PC-3 (cell line): ENCODE measurements at regions not wholly inside any gene's neighbourhood (a gene's known extent, or its start where the extent isn't known, plus 50 kb on each side); places are given as distances from the start of the nearest gene placed in this dataset.

Experiments
- ATAC-seq: fragments of 200-7000 bp; cut with Tn5 transposase; 2 replicates; pipeline ENCODE4 v1.9.1; 2020; ENCODE audit warnings: mild to moderate bottlenecking, moderate library complexity
- BruUV-seq: library from RNA; stranded (reverse); fragments of 400-500 nt; replicated peaks from 2 replicates; lab custom pipeline; 2021; lab: Mats Ljungman, UMichigan
- CTCF ChIA-PET: fragments of 300-600 bp; sonication (Branson Sonifier 250); formaldehyde crosslinking; loops from one replicate; lab custom pipeline; 2022; ENCODE audit warnings: antibody characterized with exemption; lab: Charles Lee
- POLR2A ChIA-PET: fragments of 300-600 bp; sonication (Branson Sonifier 250); formaldehyde crosslinking; loops from one replicate; lab custom pipeline; 2022; ENCODE audit warnings: antibody characterized with exemption; ENCODE audit not compliant: unreplicated experiment; lab: Charles Lee
- DNase-seq: peaks from one replicate; pipeline ENCODE4 v3.0.0-alpha.2; 2015
- H2AFZ ChIP-seq: fragments of 300-600 bp; sonication (generic); 2 replicates; pipeline ENCODE4 v1.6.0; 2016; ENCODE audit warnings: antibody characterized with exemption, low read length
- H3F3A ChIP-seq: fragments of 300-600 bp; sonication (generic); one replicate; pipeline ENCODE4 v1.6.0; 2017; ENCODE audit warnings: antibody characterized with exemption, low read length, control low read depth, mild to moderate bottlenecking; ENCODE audit not compliant: unreplicated experiment
- H3K27ac ChIP-seq: fragments of 300-600 bp; sonication (generic); 2 replicates; pipeline ENCODE4 v1.5.1; 2016; ENCODE audit warnings: mild to moderate bottlenecking, low read length
- H3K27me3 ChIP-seq: fragments of 300-600 bp; sonication (generic); 2 replicates; pipeline ENCODE4 v1.6.1; 2016; ENCODE audit warnings: low read length, mixed read lengths
- H3K36me3 ChIP-seq: fragments of 300-600 bp; sonication (generic); 2 replicates; pipeline ENCODE4 v1.6.1; 2016; ENCODE audit warnings: low read depth, mixed run types, low read length, mixed read lengths
- H3K4me1 ChIP-seq: fragments of 300-600 bp; sonication (generic); 2 replicates; pipeline ENCODE4 v1.5.1; 2016; ENCODE audit warnings: low read length; ENCODE audit not compliant: insufficient read depth
- H3K4me2 ChIP-seq: fragments of 300-600 bp; sonication (generic); 2 replicates; pipeline ENCODE4 v1.6.0; 2016; ENCODE audit warnings: low read length
- H3K4me3 ChIP-seq: fragments of 300-600 bp; sonication (generic); 2 replicates; pipeline ENCODE4 v1.5.1; 2016; ENCODE audit warnings: mild to moderate bottlenecking, low read length, mixed read lengths
- H3K79me2 ChIP-seq: fragments of 300-600 bp; sonication (generic); 2 replicates; pipeline ENCODE4 v1.6.1; 2017; ENCODE audit warnings: low read length, mixed read lengths
- H3K9ac ChIP-seq: fragments of 300-600 bp; sonication (generic); 2 replicates; pipeline ENCODE4 v1.6.0; 2016; ENCODE audit warnings: mild to moderate bottlenecking, low read length
- H3K9me2 ChIP-seq: fragments of 300-600 bp; sonication (generic); replicated peaks from 2 replicates; pipeline ENCODE4 v1.6.1; 2016; ENCODE audit warnings: mixed run types, low read length, mixed read lengths
- H3K9me3 ChIP-seq: fragments of 300-600 bp; sonication (generic); 2 replicates; pipeline ENCODE4 v1.6.1; 2016; ENCODE audit warnings: low read length, mixed read lengths
- H4K20me1 ChIP-seq: fragments of 300-600 bp; sonication (generic); 2 replicates; pipeline ENCODE4 v1.6.1; 2016; ENCODE audit warnings: low read length, mixed read lengths
- CTCF ChIP-seq: fragments of 300-600 bp; sonication (generic); conservative IDR thresholded peaks from 2 replicates; pipeline ENCODE4 v1.5.1; 2017; ENCODE audit warnings: antibody characterized with exemption, low read depth, mild to moderate bottlenecking, low read length
- EZH2 ChIP-seq: fragments of 300-600 bp; sonication (generic); IDR thresholded peaks from one replicate; pipeline ENCODE4 v1.6.1; 2017; ENCODE audit warnings: antibody characterized with exemption, mild to moderate bottlenecking, low read length; ENCODE audit not compliant: unreplicated experiment
- EZH2phosphoT487 ChIP-seq: fragments of 300-600 bp; sonication (generic); IDR thresholded peaks from 2 replicates; pipeline ENCODE4 v1.6.1; 2018; ENCODE audit warnings: mild to moderate bottlenecking, antibody characterized with exemption, low read length, borderline replicate concordance
- intact Hi-C: fragments of 100-400 bp; cut with micrococcal nuclease; formaldehyde crosslinking; loops from 2 replicates; pipeline ENCODE4 v1.9.0; 2023

GRCh38 chr12:67833602-67834001, 155.6 kb upstream of the IFNG-AS1 start:
- Histone ChIP-seq H3K27me3 (no peaks in the 10 kb centered on the region), H3K36me3 (no peaks in the 10 kb centered on the region), H4K20me1 (no peaks in the 10 kb centered on the region), H3K9me2 (no peaks in the 10 kb centered on the region), H3K27ac (no peak overlapping the region), H3K4me1 (peaks cover under 1% of the 10 kb centered on the region), H3K4me2 (no peak overlapping the region), H3K79me2 (no peaks in the 10 kb centered on the region), H3F3A (no peaks in the 10 kb centered on the region), H3K4me3 (no peak overlapping the region), H3K9ac (no peak overlapping the region), H2AFZ (no peak overlapping the region), H3K9me3 (0 out of 2 replicates have a peak, but pooled peaks cover under 1% of the 10 kb centered on the region)
- CTCF ChIA-PET, result no interaction called here
- ATAC-seq (no peak), DNase-seq (no peak)
- intact Hi-C loops, result no loop called here
- TF ChIP-seq EZH2 (no peak), EZH2phosphoT487 (no peak), CTCF (no peak)
- no TSS peak for BruUV-seq
- POLR2A ChIA-PET, result no interaction called here

DNA sequence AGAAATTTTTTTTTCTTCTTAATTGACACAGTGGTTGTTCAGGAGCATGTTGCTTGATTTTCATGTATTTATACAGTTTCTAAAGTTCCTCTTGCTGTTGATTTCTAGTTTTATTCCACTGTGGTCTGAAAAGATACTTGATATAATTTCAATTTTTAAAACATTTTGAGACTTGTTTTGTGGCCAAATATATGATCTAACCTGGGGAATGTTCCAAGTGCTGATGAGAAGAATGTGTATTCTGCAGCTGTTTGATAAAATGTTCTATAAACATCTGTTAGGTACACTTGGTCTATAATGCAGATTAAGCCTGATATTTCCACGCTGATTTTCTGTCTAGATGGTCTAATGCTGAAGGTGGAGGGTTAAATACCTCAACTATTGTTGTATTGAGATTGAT, 151.4 kb upstream of the IFNG-AS1 start:
- H3K9me2 ChIP-seq, result no peaks in the 10 kb centered on the region
- BruUV-seq, result no TSS peak
- no peak overlapping the region for H3K4me2 ChIP-seq
- no peaks in the 10 kb centered on the region for H3K4me1 ChIP-seq
- CTCF ChIA-PET, result no interaction called here
- H3K36me3 ChIP-seq, result no peaks in the 10 kb centered on the region
- H3K9ac ChIP-seq, result no peak overlapping the region
- no peak overlapping the region for H2AFZ ChIP-seq
- no peaks in the 10 kb centered on the region for H4K20me1 ChIP-seq
- ATAC-seq (no peak), DNase-seq (no peak)
- 0 out of 2 replicates have a peak, but pooled peaks cover 3% of the 10 kb centered on the region for H3K9me3 ChIP-seq
- intact Hi-C loops, result no loop called here
- H3F3A ChIP-seq, result no peaks in the 10 kb centered on the region
- H3K79me2 ChIP-seq, result no peaks in the 10 kb centered on the region
- POLR2A ChIA-PET, result no interaction called here
- no peaks in the 10 kb centered on the region for H3K27me3 ChIP-seq
- no peak overlapping the region for H3K27ac ChIP-seq
- no peak overlapping the region for H3K4me3 ChIP-seq
- TF ChIP-seq EZH2, result no peak
- no peak for TF ChIP-seq EZH2phosphoT487
- no peak for TF ChIP-seq CTCF

GRCh38 chr12:67842124-67842523, 147.1 kb upstream of the IFNG-AS1 start:
- DNase-seq, result no peak
- no peak overlapping the region for H3K4me2 ChIP-seq
- H3K79me2 ChIP-seq, result no peaks in the 10 kb centered on the region
- no peaks in the 10 kb centered on the region for H3F3A ChIP-seq
- H3K4me3 ChIP-seq, result no peak overlapping the region
- intact Hi-C loops, result no loop called here
- no peak overlapping the region for H3K9ac ChIP-seq
- ATAC-seq, result no peak
- no peaks in the 10 kb centered on the region for H3K4me1 ChIP-seq
- no peak overlapping the region for H2AFZ ChIP-seq
- no peaks in the 10 kb centered on the region for H3K36me3 ChIP-seq
- TF ChIP-seq EZH2, result no peak
- H3K27ac ChIP-seq, result no peak overlapping the region
- BruUV-seq, result no TSS peak
- no peaks in the 10 kb centered on the region for H3K9me2 ChIP-seq
- ChIA-PET POLR2A (no interaction called here), CTCF (no interaction called here)
- 0 out of 2 replicates have a peak, but pooled peaks cover 3% of the 10 kb centered on the region for H3K9me3 ChIP-seq
- no peaks in the 10 kb centered on the region for H3K27me3 ChIP-seq
- H4K20me1 ChIP-seq, result no peaks in the 10 kb centered on the region
